COLO668 (cell line): ENCODE measurements at regions not wholly inside any gene's neighbourhood (a gene's known extent, or its start where the extent isn't known, plus 50 kb on each side); places are given as distances from the start of the nearest gene placed in this dataset.

ENCODE experiments used
- DNase-seq: peaks from one replicate; lab custom pipeline; 2025; ENCODE audit not compliant: unreplicated experiment; lab: John Stamatoyannopoulos, UW

DNA sequence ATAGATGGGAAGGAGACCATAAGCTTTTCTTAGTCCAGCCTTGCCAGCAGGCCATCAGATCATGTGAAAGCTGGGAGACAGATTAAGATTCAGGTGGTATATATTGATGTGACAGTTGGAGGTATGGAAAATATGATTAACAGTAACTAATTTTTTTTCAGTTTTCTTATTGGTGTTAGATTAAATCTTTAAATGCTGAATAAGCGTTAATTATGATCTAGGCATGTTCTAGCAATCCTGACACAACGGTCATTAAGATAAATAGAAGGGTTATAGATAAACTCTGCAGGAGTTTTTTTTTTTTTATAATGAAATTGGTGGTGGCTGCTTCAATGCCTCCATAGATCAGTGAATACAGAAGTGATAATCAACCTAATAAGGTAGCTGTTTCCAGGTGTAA, 649.5 kb upstream of the TENM3 start:
- DNase-seq: no peak

GRCh38 chr4:181594188-181594587, 649.0 kb upstream of the TENM3 start:
- no peak for DNase-seq

DNA sequence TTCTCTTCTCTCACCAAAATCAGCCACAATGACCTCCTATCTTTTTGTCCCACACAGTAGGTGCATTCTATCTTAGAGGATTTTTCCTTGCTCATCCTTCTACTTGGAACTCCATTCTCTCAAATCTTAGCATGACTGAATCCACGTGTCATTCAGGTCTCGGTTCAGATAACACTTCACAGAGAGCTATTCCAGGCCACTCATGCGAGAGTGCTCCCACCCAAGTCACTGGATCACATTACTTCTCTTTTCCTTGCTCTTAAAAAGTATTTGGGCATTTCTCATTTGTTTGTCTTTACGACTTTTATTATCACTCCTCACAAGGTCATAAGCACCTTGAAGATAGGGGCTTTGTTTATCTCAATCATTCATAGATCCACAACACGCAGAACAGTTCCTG, 647.5 kb upstream of the TENM3 start:
- no peak for DNase-seq

DNA sequence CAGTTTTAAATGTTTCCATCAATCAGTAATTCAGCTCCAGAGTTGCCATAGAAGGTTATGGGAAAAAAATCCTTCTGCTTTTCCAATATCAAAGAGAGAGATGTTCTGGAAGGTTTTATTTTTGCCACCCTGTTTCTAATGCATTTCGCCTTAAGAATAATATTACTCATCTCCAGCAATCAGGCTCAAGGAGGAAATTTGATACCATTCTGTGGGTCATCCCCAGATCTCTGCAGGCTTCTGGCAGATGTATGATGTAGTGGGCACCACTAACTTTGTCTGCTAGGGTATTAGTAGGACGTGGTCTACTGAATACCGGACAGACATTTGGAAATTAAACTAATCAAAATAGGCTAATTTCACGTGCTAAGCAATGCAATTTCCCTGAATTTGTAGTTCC, 645.4 kb upstream of the TENM3 start:
- no peak for DNase-seq

DNA sequence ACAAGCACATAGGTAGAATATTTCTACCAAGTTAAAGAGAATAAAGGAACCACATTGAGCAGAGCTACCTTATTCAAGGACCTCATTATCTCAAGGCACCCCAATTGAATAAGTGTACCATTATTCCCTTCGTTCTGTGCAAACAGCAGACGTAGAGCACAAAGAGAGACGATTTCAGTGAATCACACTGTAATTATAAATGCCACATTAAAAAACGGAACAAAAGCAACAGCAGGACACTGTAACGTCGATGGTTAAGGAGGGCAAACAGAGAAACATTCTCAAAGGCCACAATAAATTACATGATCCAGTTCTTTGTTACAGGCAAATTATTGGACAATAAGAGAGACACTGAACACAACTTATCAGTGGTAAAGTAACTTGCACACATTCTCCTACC, 644.1 kb upstream of the TENM3 start:
- DNase-seq: no peak

- DNase-seq: no peak
These were observed 642.1 kb upstream of the TENM3 start for GRCh38 chr4:181601103-181601502.

DNA sequence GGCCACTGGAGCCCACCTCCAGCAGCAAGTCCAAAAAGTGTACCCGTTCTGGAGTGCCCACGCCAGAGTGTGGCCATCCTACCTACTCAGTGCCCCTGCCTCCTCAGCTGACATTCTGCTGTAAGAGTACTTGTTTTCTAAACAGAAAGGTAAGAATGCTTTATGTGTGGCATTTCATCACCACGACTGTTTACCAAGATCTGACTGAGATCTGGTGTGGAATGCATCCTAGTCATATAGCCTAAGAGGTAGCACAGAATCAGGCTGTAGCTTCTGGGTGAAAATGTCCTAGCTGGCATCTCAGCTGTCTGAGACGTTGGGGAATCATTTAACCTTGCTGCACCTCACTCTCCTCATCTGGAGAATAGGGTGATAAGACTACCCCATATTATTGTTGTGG, 638.7 kb upstream of the TENM3 start:
- DNase-seq: no peak

GRCh38 chr4:181606300-181606699, 636.9 kb upstream of the TENM3 start:
- DNase-seq: no peak

- DNase-seq: no peak
These were observed 635.0 kb upstream of the TENM3 start for GRCh38 chr4:181608181-181608580.

DNA sequence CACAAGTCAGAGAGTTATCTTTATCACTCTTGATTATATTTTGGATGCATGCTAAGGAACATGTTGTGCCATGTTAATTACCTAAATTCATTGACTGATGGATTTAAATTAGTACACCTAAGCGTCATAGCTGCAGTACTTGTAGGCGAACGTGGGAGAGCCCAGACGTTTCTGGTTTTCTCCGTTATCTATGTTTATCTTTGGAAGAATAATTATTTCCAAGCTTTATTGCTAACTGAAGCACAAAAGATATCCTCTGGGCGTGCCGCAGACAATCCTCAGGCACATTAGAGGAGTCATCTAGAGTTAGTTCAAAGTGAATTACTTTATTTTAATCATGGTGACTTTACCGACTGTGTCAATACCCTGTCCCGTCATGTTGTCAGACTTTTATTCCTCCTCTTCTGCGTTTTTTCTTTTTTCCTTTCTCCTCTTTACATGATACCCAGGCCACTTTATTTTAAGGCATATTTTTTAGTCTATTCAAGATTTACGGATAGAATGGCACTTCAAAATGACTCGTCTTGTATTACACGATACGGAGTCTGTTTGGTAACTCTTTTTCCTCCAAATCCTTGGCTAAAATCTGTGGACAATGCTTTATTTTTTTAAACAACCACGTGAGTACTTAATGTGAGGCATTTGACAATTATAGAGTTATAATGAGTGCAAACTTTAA, 632.0 kb upstream of the TENM3 start:
- no peak for DNase-seq

DNA sequence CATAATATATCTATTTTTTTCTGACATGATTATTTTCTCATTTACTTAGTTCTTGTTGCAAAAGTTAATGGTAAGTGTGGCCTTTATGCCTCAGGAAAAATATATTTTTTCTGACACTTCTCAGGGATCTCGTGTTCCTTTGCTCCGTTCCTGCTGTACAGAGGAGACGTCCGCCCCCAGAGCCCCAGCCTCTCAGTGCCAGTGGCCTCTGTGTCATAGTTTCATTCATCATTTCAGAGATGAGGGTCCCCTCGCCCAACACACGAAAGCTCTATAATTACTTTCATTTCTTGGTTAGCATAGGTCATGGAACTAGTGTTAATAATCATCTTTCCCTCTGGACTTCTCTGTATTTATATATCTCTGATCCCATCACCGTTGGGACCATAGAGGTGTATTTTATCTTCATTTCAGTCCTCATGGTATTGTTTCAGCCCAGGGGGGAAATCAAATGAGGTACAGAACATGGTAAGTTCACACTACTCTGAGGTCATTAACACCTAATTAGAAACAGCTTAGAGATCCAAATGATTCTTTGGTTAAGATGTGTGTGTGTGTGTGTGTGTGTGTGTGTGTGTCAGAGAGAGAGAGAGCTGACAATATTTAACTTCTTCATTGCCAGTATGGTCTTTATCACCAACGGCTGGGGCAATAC, 631.1 kb upstream of the TENM3 start:
- DNase-seq: no peak

DNA sequence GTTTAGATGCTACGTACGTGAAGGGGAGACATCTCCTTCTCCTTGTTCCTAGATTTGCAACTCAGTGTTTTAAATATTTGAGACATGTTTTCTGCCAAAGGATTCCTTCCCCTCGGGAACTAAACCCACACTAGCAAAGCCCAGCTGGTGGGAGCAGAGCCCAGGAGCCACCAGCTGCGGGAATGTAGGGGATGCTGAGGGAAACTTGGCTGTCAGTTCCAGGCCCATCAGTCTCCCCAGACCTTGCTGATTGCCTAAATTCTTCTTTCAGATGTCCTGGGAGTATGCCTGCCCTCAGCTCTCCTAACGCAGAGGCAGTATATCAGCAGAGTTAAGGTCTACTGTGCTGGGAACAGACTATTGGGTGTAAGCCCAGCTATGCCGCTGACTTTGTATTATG, 630.0 kb upstream of the TENM3 start:
- DNase-seq: no peak

DNA sequence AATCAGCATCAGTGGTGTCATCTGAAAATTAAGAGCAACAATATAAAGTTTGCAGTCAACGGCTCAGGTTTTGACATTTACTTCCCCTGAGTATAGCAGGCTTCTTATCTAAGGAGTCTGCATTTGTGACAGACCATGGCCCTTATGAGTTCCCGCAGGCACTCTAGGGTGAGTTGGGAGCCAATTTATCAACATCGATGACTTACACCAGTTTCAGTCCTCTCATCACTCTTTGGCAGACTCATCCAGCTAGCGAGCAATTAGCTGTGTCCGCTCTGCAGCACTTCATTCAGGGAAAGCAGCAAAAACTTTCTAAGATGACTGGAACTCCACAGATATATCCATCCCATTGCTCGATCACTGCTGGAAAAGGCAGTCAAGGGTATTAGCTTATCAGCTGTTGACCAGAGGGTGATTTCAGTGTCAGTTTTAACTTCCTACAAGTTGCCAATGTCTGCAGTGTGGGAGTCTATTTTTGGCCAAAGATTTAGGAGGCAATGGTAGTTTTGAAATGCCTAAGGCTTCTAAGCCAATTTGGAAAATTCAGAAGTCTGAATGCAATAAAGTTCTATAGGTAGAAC, 625.1 kb upstream of the TENM3 start:
- DNase-seq: no peak

GRCh38 chr4:181618896-181619295, 624.3 kb upstream of the TENM3 start:
- DNase-seq: no peak

DNA sequence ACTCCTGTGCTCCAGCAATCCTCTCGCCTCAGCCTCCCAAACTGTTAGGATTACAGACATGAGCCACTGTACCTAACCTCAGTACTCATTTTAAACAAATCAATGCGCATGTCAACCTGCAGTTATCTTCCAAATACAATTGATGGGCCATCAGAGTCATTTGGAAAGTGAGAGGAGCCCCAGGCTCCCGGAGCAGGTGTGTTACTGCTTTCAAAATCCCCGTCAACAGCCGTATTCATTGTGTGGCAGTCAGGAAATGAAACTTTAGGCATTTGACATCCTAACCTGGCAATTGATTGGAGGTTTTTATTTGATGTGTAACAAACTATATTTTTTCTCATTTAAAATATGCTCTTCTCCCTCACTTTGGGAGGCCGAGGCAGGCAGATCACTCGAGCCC, 623.6 kb upstream of the TENM3 start:
- DNase-seq: no peak

DNA sequence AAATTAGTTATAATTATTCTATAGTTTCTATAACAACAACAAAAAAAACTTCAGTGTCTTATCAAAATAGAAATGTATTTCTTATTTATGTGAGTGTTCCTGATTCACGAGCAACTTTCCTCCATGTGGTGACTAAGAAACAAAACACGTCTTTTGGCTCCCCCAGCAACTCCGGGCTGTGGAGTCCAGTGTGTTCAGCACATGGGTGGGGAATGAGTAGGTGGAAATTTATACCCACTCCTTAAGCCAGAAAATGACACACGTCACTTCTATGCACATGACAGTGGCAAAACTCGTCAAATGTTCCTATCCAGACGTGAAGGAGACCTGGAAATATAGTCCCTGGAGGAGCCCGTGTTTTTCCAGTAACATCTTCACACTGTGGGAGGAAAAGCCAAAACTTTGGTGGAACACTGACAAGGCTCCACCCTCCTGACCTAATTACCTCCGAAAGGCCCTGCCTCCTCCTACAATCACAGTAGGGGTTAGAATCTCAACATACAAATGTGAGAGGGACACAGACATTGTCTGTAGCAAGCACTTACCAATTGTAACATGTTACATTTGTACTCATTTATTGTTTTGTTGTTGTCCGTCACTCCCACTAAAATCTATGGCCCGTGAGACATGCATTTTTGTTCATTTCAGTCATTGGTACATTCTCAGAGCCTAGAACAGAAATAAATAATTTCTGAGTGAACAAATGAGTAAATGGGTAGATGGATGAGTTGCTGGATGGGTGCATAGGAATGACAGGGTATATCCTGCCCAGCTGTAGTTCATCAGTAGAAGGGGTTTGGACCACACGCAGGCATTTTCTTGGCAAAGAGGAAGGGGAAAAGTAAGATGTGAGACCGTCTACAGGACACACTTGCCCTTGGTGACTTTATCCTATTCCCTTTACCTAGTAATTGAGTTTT, 605.8 kb upstream of the TENM3 start:
- DNase-seq: no peak

GRCh38 chr4:181643466-181643865, 599.7 kb upstream of the TENM3 start:
- no peak for DNase-seq

GRCh38 chr4:181645489-181645888, 597.7 kb upstream of the TENM3 start:
- no peak for DNase-seq

DNA sequence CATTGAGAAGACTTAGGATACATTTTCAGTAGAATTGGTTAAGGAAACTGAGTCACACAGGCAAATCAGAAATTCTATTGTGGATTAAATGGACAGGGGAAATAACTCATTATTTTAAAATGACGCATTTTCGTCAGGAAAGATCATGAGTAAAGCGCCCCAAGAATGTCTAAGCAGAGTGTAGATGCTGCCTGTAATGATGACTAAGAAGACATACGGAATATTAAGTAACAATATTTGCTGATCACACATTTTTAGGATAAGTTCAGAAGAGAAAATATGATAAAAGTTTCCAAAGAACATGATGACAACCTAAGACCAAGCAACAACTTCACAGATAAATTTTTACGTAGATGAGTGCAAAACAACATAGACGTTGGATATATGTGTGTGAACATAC, 596.3 kb upstream of the TENM3 start:
- no peak for DNase-seq

DNA sequence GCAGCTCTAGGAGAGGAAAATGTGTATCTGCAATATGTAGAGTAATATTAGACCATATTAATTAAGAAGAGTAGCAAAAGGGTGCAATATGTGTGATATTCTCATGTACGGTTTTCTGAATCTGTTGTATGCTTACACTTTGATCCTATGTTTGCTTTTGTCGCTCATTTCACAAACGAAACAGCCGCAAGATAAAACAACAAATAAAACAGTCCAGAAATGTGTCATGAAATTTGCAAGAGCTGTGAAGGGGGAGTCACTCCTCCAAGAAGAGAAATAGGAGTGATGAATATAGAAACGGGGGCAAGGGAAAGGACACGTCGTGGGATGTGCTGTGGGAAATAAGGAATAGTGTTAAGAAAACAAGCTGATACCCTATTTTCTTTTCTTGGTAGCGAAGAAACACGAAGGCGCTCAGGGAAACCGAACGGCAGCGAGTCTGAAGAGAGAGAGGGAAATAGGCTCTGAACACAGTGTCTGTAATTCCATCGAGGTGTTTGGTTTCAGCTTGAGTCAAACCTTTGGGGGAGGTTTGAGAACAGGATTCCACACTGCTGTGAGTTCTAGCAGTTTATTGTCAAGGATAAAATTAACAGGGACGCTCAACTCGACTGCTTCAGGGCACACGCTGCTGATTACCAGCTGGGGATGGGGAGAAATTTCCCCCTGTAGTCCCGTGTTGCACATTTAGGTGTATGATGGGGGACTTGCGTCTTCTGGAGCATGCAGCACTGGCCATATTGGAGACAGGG, 595.6 kb upstream of the TENM3 start:
- DNase-seq: no peak
